ENCODE measurements at regions not wholly inside any gene's neighbourhood (a gene's known extent, or its start where the extent isn't known, plus 50 kb on each side); places are given as distances from the start of the nearest gene placed in this dataset.

DNA sequence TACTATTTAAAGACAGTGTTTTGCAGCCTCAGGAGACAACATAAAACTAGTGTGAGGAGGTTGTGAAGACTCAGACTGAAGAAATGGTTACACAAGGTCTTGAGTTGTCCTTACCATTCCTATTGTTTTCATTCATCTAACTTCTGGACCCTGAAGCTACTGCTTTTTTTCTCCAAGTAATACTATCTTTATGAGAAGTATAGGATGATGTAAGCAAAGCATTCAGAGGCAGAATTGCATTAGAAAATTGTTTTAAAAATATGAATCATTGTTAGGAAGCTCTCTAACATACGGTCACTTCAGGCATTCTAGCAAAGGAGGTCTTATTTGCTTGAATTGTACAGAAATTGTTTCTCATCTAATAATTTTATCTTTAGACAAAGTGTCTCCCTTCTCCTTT, 357.8 kb downstream of the TLL1 start:
- Histone ChIP-seq H2AFZ (ENCODE audit: low read length) (no peak overlapping the region), H3K4me3 (ENCODE audit: low read length, poor library complexity, severe bottlenecking) (no peak overlapping the region), H3K9me2 (replicated peaks; ENCODE audit: low read depth, low read length) (no peaks in the 10 kb centered on the region), H3K4me1 (ENCODE audit: insufficient read depth, low read length, poor library complexity, severe bottlenecking) (no peaks in the 10 kb centered on the region), H3K9ac (ENCODE audit: low read depth, low read length, poor library complexity, severe bottlenecking) (no peak overlapping the region), H3K36me3 (ENCODE audit: insufficient read depth, low read length) (no peaks in the 10 kb centered on the region), H3K79me2 (ENCODE audit: insufficient read depth, low read length) (no peaks in the 10 kb centered on the region), H3K9me3 (ENCODE audit: insufficient read depth, low read depth, low read length) (no peaks in the 10 kb centered on the region), H3K4me2 (ENCODE audit: low read depth, low read length, poor library complexity, severe bottlenecking) (no peak overlapping the region), H4K20me1 (ENCODE audit: insufficient read depth, low read length, poor library complexity, severe bottlenecking) (no peaks in the 10 kb centered on the region), H3K27me3 (ENCODE audit: insufficient read depth, low read length, poor library complexity, severe bottlenecking) (no peaks in the 10 kb centered on the region), H3F3A (ENCODE audit: low read depth) (no peaks in the 10 kb centered on the region)
- no peak for TF ChIP-seq EZH2phosphoT487 (IDR thresholded peaks at IDR 0.05; ENCODE audit: borderline replicate concordance)
- TF ChIP-seq, protein P1, sequence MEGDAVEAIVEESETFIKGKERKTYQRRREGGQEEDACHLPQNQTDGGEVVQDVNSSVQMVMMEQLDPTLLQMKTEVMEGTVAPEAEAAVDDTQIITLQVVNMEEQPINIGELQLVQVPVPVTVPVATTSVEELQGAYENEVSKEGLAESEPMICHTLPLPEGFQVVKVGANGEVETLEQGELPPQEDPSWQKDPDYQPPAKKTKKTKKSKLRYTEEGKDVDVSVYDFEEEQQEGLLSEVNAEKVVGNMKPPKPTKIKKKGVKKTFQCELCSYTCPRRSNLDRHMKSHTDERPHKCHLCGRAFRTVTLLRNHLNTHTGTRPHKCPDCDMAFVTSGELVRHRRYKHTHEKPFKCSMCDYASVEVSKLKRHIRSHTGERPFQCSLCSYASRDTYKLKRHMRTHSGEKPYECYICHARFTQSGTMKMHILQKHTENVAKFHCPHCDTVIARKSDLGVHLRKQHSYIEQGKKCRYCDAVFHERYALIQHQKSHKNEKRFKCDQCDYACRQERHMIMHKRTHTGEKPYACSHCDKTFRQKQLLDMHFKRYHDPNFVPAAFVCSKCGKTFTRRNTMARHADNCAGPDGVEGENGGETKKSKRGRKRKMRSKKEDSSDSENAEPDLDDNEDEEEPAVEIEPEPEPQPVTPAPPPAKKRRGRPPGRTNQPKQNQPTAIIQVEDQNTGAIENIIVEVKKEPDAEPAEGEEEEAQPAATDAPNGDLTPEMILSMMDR (conservative IDR thresholded peaks at IDR 0.05; ENCODE audit: low read length): no peak

DNA sequence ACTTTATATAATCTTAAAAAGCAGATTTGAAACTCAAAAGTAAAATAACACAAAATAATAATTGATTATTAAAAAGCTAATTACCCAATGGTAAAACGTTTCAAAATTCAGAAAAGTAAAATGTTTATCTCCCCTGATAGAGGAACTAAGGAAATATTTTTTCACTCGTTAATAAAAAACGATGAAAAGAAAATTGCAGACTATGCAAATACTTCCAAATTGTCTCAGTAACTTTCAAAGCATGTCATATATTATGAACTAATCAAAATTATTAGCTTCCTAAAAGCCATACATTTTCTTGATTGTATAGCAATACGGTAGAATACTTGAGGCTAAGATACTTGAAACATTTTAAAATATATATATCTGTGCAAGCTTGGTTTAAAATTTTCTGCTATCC, 366.3 kb downstream of the TLL1 start:
- no peak overlapping the region for H3K4me2 ChIP-seq (ENCODE audit: low read depth, low read length, poor library complexity, severe bottlenecking)
- no peaks in the 10 kb centered on the region for H3K9me3 ChIP-seq (ENCODE audit: insufficient read depth, low read depth, low read length)
- no peaks in the 10 kb centered on the region for H3K79me2 ChIP-seq (ENCODE audit: insufficient read depth, low read length)
- no peaks in the 10 kb centered on the region for H3K36me3 ChIP-seq (ENCODE audit: insufficient read depth, low read length)
- TF ChIP-seq EZH2phosphoT487 (IDR thresholded peaks at IDR 0.05; ENCODE audit: borderline replicate concordance): no peak
- TF ChIP-seq, protein P1 (conservative IDR thresholded peaks at IDR 0.05; ENCODE audit: low read length): no peak
- no peaks in the 10 kb centered on the region for H3K9me2 ChIP-seq (replicated peaks; ENCODE audit: low read depth, low read length)
- H4K20me1 ChIP-seq (ENCODE audit: insufficient read depth, low read length, poor library complexity, severe bottlenecking): no peaks in the 10 kb centered on the region
- no peaks in the 10 kb centered on the region for H3K4me1 ChIP-seq (ENCODE audit: insufficient read depth, low read length, poor library complexity, severe bottlenecking)
- H3F3A ChIP-seq (ENCODE audit: low read depth): no peaks in the 10 kb centered on the region
- H3K4me3 ChIP-seq (ENCODE audit: low read length, poor library complexity, severe bottlenecking): no peak overlapping the region
- H3K27me3 ChIP-seq (ENCODE audit: insufficient read depth, low read length, poor library complexity, severe bottlenecking): no peaks in the 10 kb centered on the region
- H3K9ac ChIP-seq (ENCODE audit: low read depth, low read length, poor library complexity, severe bottlenecking): no peak overlapping the region
- H2AFZ ChIP-seq (ENCODE audit: low read length): no peak overlapping the region

DNA sequence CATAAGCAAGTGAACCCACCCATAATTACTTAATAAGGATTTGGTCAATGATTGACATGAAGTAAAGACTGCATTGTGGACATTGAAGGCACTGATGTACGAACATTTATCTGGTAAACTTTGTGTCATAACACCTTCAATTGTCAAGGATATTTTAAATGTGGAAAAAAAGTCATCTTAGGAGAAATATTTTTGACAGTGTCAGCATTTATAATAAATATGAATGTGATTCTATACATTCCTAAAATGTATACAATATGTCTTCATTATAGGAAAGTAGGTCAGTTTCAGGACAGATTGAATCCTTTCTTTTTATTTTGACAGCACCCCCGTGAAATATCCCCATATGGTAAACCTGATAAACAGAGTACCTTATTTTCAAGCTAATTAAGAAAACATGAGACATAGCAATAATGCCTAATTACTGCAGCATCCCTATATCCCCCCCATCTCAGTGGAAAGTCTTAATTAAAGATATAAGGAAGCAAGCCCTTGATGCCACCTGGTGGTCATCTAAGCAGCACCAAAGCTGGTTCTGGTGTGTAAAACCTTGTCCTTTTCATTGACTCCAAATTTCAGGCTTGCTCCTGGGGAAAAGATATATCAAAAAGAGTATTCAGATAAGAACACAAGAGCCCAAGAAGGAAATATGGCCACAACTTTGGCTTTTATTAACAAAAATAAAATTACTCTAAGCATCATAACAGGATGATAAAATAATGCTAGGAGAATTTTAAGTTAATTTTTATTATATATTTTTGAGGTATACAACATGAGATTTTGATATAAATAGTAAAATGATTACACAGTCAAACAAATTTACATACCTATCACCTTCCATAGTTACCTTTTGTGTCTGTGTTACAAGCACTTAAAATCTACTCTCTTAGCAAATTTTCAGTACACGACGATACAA, 379.7 kb downstream of the TLL1 start:
- Histone ChIP-seq H3K36me3 (ENCODE audit: insufficient read depth, low read length) (no peaks in the 10 kb centered on the region), H2AFZ (ENCODE audit: low read length) (no peak overlapping the region)
- no peak for TF ChIP-seq EZH2phosphoT487 (IDR thresholded peaks at IDR 0.05; ENCODE audit: borderline replicate concordance)
- TF ChIP-seq, protein P1 (conservative IDR thresholded peaks at IDR 0.05; ENCODE audit: low read length): peak; percentile 72

More for the DNA sequence above, 379.7 kb downstream of the TLL1 start:
- Histone ChIP-seq H3K4me2 (ENCODE audit: low read depth, low read length, poor library complexity, severe bottlenecking) (no peak overlapping the region), H3K4me1 (ENCODE audit: insufficient read depth, low read length, poor library complexity, severe bottlenecking) (no peaks in the 10 kb centered on the region), H3K79me2 (ENCODE audit: insufficient read depth, low read length) (no peaks in the 10 kb centered on the region), H3K9ac (ENCODE audit: low read depth, low read length, poor library complexity, severe bottlenecking) (no peak overlapping the region), H3K9me2 (replicated peaks; ENCODE audit: low read depth, low read length) (no peaks in the 10 kb centered on the region), H3K9me3 (ENCODE audit: insufficient read depth, low read depth, low read length) (no peaks in the 10 kb centered on the region), H3K4me3 (ENCODE audit: low read length, poor library complexity, severe bottlenecking) (no peak overlapping the region), H4K20me1 (ENCODE audit: insufficient read depth, low read length, poor library complexity, severe bottlenecking) (no peaks in the 10 kb centered on the region), H3K27me3 (ENCODE audit: insufficient read depth, low read length, poor library complexity, severe bottlenecking) (no peaks in the 10 kb centered on the region), H3F3A (ENCODE audit: low read depth) (no peaks in the 10 kb centered on the region)
